Jurkat, Clone E6-1 (cell line): ENCODE measurements at regions not wholly inside any gene's neighbourhood (a gene's known extent, or its start where the extent isn't known, plus 50 kb on each side); places are given as distances from the start of the nearest gene placed in this dataset.

Experiments
- DNase-seq: peaks from one replicate; pipeline ENCODE4 v3.0.0-alpha.2; 2011; ENCODE audit warnings: low read depth, low spot score
- H3K4me3 ChIP-seq: 2 replicates; pipeline ENCODE4 v1.5.1; 2011; ENCODE audit warnings: mild to moderate bottlenecking, low read length, control low read depth, moderate library complexity

DNA sequence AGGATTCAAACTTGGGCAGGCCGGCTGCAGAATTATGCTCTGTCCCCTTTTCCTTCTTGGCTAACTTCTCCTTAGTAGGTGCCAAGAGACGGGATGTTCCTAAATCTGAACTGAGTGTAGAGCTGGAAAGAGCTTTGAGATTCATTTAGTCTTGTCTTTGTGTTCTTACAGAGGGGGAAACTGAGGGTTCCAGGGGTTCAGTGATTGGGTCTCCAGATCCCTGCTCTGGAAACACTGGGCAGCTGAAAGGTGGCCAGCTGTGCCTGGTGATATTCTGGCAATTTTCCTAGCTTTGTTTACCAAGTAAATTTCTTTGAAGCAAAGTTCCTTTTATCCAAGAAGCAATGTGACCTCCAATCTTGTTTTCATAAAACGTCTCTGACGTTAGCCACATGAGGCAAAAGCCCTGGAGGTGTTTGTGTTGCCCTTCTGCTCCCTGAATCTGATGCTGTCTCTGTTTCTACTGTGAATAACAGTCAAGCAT lies 288.7 kb downstream of the ZSWIM6 start:
- H3K4me3 ChIP-seq = no peak overlapping the region
- no peak for DNase-seq

DNA sequence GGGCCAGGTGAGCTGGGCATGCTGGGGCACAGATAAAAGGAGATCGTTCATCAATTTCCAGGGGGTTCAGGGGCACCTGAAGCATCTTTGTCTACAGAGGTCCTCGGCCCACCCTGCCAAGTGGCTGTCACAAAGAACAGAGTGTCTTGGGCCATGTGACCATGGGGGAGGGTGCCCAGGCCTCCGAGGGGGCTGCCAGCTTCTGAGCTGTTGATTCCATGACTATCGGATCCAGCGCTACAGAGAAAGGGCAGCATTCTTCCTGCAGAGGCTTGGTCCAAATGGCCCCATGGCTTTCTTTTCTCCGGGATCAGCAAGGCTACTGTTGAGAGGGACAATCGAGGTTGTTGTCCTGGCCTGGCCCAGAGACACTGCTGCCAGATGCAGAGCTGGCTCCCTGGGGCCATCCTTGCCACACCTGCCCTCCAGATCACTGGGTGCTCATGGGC lies 289.2 kb downstream of the ZSWIM6 start:
- no peak overlapping the region for H3K4me3 ChIP-seq
- DNase-seq = no peak

DNA sequence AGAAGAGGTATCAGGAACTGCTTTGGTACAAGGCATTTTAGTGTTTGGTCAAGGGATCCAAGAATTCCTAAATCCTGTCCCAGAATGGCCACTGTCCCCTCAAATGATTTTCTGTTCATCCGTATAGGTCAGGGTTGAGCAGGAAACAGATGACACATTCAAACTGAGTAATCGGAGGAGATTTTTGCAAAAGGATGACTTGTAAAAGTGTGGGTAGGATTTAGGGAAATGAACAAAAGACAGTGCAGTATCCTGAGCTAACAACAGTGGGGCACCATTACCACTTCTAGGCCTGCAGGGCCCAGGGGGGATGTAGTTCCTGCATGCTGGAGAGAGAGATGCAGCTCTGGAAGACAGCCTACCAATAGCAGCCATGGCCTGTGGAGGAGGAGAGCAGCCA lies 290.1 kb downstream of the ZSWIM6 start:
- H3K4me3 ChIP-seq = no peak overlapping the region
- DNase-seq = no peak

DNA sequence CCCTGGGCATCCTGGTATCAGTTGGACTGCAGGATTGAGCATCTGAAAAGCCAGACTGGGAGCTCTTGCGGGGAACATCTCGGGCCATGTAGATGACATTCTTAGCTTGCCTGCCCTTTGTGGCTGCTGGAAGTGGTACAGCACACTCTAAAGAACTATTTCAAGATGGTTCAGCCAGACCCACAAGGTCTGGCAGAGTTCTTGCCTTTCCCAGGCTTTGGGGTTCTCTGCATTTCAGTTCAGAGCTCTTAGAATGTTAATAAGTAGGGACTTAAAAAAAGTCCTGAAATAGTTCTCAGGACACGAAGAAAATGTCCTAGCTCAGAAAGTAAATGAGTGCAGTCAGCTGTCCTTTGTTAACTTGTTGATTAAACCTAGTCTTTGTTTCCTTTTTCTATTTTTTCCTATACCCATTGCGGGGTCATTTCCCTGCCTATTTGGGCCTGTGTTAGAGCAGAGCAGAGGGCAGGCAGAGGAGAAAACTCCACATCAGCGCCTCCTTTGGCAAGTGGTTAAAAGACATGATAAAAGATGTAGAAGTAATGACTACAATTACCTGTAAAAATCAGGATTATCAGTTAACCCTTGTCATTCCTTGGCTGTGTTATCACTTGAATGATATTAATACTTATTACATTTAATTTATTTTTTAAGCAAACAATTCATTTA lies 291.5 kb downstream of the ZSWIM6 start:
- no peak overlapping the region for H3K4me3 ChIP-seq
- DNase-seq = no peak

DNA sequence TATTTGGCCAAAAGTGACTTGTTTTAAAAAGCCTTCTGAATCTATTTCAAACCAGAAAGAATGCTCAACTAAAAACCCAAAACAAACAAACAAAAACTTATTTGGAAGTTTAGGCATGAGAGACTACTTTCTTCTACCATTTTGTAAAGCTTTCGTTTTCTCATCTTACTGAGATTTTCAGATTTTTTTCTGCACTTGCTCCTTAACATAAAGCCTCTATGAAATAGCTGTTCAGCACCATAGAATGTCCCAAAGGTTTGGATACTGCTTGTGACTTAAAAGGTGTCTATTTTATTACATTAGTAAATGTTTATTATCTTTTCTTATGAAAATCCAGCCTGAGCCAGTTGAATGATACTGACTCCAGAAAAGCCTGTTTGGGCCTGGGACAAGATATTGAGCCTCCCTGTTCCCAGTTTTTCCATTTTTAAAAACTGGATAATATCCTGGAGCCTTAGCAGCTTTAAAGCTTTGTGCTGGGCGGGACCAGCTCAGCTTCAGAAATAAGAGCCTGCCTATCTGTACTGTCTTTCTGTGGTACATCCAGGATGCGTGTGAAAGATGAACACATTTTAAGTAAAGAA lies 292.6 kb downstream of the ZSWIM6 start:
- no peak overlapping the region for H3K4me3 ChIP-seq
- DNase-seq = no peak

DNA sequence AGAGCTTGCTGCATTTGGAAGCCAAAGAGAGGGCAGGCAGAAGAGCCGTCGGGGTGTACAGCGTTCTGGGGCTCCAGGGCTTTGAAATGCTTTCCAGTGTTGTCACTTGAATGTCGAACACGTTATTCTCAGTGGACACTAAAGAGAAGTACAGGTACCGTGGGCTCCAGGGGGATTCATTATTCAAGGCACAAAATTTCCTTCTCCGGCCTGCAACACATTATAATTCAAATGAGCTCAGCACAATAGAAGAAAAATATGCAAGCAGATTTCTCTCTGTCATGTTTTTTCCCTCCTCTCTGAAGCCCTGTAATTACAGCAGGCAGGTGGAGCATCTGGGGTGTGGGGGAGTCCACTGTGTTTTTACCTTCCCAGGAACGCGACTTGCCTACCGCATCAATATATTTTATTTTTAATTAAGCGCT lies 293.1 kb downstream of the ZSWIM6 start:
- no peak for DNase-seq
- no peak overlapping the region for H3K4me3 ChIP-seq

DNA sequence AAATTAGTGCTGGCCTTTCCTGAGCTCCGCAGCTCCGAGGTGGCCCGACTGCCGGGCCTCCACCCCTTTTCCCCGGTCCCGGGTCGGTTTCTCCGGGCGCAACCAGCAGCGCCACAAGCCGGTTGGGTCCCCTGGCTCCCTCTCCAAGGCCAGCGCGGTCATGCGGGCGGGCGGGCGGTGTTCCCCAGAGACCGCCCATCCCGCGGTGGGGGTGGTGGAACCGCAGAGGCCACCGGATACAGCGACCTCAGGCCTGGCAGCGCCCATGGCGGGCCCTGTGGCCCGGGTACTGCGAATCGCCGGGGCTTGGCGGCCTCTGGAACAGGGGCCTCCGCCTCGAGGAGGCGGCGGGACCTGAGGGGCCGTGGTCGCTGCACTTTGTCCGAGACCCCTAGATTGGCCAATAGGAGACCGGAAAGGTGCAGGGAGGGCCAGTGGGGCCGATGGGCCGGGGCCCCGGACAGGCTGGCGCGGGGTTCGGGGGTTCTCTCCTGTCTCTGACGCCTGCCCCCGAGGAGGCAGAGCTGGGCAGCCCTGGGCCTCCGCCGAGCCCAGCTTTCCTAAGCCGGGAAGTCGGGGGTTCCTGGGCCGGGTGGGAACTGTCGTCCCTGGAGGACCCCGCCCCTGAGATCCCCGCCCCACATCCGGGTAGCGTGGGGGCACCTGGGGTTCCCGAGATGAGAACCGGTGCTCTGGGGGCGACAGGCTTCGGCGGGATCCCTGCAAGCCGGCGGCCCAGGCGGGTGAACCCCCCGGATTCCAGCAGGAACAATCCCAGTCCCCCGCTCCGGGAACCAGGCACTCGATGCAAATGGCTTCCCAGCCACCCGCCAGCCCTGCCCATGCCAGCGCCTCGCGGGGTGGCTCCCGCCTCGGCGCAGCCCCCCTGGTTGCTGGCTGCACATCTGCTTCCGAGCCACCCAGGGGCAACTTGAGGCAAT lies 293.9 kb downstream of the ZSWIM6 start:
- H3K4me3 ChIP-seq = peak overlapping the region; percentile 18; the same call in 1 of the 2 replicates
- no peak for DNase-seq

DNA sequence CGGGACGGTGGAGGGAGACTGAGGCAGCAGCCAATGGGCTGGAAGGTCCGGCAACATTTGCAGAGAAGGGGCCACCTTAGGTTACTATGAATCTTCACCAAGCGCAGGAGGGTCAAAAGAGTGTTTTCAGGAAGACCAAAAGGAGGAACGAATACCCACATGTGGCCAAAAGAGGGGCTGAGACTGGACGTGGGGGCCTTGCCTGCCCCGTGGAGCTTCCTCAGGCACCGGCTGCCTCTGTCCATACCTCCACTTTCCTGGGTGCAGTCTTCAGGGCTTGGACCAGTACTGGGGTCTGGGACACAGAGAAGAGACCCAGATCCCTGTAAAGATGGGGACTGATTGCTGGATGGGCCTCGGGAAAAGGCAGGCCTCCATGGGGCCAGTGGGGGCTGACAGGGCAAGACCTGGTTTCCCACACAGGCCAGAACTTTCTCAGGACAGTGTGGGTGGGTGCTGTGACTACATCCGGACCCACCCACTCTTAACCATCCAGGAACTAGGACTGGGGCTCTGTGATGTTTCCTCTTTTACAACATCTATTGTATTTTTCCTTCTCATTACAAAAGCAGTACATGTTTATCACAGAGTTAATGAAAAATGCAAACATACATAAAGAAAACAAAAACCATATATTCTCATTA lies 294.7 kb downstream of the ZSWIM6 start:
- H3K4me3 ChIP-seq = no peak overlapping the region
- no peak for DNase-seq

DNA sequence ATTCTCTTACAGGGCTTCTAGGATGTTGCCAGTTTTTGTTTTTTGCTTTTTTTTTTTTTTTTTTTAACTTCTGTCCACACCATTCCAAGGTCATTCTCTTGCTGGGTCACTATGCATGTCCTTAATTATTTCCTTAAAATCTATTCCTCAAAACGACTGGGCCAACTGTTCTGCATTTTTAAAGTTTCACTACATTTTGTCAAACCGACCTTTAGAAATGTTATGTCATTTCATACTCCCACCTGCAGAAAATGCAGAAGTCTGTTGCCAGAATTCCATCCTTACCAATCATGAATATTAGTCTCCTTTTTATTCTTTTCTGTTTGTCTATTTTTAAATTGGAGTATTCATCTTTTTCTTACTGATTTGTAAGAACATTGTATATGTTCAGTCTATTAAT lies 295.5 kb downstream of the ZSWIM6 start:
- no peak for DNase-seq
- H3K4me3 ChIP-seq = no peak overlapping the region

DNA sequence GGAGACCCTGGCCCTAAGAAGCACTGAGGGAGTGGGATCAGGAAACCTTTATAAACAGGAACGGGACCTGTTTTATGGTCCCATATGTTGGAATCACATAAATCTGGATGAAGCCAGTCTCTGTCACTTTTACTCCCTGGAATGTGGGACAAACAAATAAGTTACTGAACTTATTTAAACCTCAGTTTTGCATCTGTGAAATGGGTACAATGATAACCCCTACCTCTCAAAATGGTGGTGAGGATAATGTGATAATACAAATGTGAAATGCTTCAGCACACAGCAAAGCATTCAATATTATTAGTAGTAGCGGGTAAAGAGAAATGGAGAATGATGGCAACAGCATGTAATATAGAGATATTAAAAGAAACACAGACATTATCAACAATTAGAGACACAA lies 298.9 kb downstream of the ZSWIM6 start:
- H3K4me3 ChIP-seq = no peak overlapping the region
- DNase-seq = no peak

DNA sequence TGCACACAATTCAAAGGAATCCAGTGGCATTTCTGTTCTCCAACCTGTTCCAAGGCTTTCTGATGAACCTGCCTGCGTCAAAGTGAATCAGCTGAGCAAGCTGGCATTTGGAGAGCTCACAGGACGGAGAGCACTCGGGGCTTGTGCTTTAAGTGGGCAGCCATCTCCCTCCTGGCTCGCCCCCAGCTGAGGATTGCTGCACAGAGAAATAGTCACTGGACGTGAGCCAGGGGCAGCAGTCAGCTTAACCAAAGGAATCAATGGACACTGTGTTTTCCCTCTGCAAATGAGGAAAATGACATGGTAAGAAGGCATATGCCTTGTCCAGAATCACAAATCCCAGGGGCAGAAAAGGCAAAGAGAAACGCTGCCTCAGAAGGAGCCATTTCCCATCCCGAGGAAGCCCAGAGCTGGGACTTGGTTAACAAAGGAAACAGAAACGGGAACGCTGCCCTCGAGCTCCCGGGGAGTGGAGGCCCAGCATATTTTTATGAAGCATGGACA lies 299.4 kb downstream of the ZSWIM6 start:
- DNase-seq = no peak
- H3K4me3 ChIP-seq = no peak overlapping the region

DNA sequence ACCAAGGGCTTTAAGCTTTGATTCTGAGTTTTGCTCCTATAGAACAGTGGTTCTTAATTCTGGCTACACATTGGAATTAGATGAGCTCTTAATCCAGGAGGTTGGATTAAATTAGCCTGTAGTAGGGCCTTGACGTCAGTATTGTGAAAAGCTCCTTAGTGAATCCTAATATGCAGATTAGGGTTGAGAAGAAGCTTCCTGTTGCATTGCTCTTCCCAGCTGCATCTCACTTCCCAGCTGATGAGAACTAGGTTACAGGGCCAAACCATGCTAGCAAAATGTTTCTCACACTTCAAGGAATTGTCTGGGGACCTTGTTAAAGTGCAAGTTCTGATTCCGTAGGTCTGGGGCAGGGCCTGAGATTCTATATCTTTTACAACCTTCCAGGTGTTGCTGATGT lies 300.0 kb downstream of the ZSWIM6 start:
- H3K4me3 ChIP-seq = no peak overlapping the region
- DNase-seq = no peak

DNA sequence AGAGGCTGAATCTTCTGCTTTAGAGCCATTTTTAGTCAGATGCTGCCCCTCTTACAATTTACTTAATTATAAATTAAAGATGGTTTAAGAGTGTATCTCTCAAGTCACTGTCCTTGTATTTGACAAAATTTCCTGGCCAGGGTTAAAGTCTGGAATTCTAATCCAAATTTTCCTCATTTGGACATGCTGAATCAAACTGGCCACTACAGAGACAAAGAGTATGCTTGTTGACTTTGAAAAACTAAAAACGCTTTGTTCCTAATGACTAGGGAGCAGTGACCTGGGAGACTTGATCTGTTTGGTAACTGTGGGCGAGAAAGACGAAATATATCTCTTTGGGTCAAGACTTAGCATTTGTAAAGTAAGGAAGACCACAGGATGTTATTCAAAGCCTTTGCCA lies 303.2 kb downstream of the ZSWIM6 start:
- DNase-seq = no peak
- H3K4me3 ChIP-seq = no peak overlapping the region

DNA sequence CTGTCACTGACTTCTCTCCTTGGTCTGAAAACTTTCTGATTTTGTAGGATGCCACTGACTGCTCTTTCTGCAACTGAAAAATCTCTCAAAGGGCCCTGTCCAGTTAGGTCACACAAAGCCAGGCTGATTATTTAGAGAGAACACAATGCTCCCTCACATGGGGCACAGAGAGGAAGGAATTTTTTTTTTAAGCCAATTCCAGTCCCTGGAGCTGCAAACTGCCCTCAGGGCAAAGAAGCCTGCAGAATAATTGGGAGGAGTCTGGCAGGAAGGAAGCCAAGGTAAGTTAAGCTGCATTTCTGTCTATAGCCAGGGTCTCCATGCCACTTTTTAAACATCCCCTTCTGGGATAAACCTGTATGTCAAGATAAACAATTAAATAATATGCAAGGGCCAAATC lies 305.5 kb downstream of the ZSWIM6 start:
- H3K4me3 ChIP-seq = no peak overlapping the region
- DNase-seq = no peak

DNA sequence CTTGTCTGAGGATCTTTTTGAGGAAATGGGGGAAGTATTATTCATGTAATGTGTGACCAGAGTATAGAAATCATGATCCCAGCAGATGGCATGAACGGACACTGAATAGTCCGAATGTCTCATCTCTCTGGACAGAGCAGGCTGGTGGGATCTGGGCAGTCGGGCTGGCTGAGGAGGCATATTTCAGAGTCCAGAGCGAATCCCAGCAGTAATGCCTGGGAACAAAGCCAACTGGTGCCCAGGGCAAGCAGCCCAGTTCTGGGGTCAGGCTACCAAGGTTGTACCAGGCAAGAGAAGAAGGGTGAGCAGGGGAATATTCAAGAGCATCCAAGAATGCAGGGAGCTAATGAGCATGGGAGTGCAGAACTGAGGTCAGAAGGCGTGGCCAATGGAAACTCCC lies 306.4 kb downstream of the ZSWIM6 start:
- no peak for DNase-seq

DNA sequence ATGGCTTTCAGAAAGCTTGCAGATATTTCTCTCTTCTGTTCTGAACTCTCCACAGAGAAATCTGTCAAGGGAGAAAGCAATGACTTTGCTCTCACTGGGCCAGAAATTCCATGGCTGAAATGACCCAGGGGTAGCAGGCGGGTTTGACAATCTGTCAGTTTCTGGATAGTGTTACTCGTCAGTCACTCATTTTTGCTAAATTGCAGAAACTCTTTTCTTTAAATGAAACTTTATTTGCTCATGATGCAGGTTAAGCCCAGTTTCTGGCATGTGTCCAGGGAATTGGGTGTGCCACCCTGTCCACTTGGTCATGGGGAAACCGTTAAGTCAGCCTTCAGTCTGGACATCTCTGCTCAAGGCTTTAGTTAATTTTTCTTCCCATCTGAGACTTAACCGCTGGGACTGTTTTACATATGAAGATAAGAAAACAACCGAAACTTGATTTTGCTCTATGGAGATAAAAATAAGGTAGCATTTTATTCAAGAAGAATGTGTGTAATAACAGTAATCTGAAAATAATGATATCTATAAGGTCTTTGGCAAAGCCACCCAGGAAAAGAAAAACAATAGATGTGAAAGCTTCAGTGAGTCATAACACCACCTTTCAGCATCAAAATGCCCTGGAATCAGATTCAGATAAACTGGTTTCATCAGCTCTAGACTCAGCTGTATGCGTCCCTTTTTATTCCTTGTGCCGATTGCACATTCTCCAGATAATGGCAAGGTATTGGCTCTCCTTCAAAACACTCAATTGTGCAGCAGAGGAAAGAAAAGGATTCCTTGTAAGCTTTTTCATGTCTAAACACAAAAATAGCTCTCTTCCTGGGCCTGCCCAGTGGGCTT lies 308.3 kb downstream of the ZSWIM6 start:
- H3K4me3 ChIP-seq = no peak overlapping the region
- DNase-seq = no peak

More for the DNA sequence above, 306.4 kb downstream of the ZSWIM6 start:
- no peak overlapping the region for H3K4me3 ChIP-seq

DNA sequence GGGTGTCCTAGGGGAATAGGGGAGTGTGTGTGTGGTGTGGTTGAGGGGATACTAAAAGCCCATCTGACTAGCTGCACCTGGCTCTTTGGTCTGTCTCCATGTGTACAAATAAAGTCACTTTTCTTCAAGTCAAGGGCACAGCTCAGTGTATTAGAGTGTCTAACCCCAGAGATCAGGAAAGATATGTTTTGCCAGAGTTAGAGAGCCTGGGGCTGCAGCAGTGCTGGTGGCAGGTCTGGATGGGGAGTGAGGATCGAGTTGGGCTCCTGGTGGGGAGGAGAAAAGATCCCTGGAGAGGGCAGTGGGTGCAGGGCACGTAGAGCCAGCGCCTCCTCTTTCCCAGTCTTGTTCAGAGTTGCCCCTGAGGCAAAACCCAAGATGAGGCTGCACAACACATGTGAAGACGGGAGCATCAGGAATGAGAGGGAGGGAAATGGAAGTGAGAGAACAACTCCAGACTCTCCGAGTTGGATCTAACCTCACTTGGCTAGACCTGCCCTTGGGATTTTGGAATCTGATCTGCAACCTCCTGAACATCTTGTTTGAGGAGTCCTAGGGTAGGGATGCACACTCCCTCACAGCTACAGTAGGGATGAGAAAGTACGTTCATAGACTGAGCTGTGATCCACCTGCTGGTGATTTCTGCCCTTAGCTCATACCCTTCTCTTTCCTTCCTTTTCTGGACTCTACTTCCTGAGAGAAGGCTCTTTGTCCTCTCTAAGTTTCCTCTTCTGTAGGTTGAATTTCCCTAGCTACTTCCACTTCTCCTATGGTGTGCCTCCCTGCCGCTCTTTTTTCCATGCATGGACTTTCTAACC lies 309.9 kb downstream of the ZSWIM6 start:
- no peak overlapping the region for H3K4me3 ChIP-seq
- no peak for DNase-seq

DNA sequence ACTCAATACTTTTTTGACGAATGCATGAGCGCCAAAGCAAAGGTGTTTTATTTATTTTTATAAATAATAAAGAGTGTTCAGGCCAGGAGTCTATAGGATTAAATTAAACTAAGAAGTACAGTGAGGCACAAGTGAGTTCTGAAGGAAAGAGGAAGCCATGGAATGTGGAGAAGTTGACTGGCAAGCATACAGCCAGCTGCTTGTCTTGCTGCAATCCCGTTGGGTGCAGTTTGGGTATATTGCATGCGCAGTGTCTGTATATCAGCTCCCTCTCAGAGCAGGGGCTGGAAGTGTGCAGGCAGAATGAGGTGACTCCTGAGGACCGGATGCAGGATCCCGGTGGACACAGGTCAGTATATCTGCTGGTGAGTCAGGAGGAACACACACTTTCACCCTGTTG lies 315.6 kb downstream of the ZSWIM6 start:
- DNase-seq = no peak
- H3K4me3 ChIP-seq = no peak overlapping the region
